PC-3 (cell line): ENCODE measurements at regions not wholly inside any gene's neighbourhood (a gene's known extent, or its start where the extent isn't known, plus 50 kb on each side); places are given as distances from the start of the nearest gene placed in this dataset.

Experiments used
- ATAC-seq: fragments of 200-7000 bp; cut with Tn5 transposase; 2 replicates; pipeline ENCODE4 v1.9.1; 2020; ENCODE audit warnings: mild to moderate bottlenecking, moderate library complexity
- BruUV-seq: library from RNA; stranded (reverse); fragments of 400-500 nt; replicated peaks from 2 replicates; lab custom pipeline; 2021; lab: Mats Ljungman, UMichigan
- CTCF ChIA-PET: fragments of 300-600 bp; sonication (Branson Sonifier 250); formaldehyde crosslinking; loops from one replicate; lab custom pipeline; 2022; ENCODE audit warnings: antibody characterized with exemption; lab: Charles Lee
- POLR2A ChIA-PET: fragments of 300-600 bp; sonication (Branson Sonifier 250); formaldehyde crosslinking; loops from one replicate; lab custom pipeline; 2022; ENCODE audit warnings: antibody characterized with exemption; ENCODE audit not compliant: unreplicated experiment; lab: Charles Lee
- DNase-seq: peaks from one replicate; pipeline ENCODE4 v3.0.0-alpha.2; 2015
- H2AFZ ChIP-seq: fragments of 300-600 bp; sonication (generic); 2 replicates; pipeline ENCODE4 v1.6.0; 2016; ENCODE audit warnings: antibody characterized with exemption, low read length
- H3F3A ChIP-seq: fragments of 300-600 bp; sonication (generic); one replicate; pipeline ENCODE4 v1.6.0; 2017; ENCODE audit warnings: antibody characterized with exemption, low read length, control low read depth, mild to moderate bottlenecking; ENCODE audit not compliant: unreplicated experiment
- H3K27ac ChIP-seq: fragments of 300-600 bp; sonication (generic); 2 replicates; pipeline ENCODE4 v1.5.1; 2016; ENCODE audit warnings: mild to moderate bottlenecking, low read length
- H3K27me3 ChIP-seq: fragments of 300-600 bp; sonication (generic); 2 replicates; pipeline ENCODE4 v1.6.1; 2016; ENCODE audit warnings: low read length, mixed read lengths
- H3K36me3 ChIP-seq: fragments of 300-600 bp; sonication (generic); 2 replicates; pipeline ENCODE4 v1.6.1; 2016; ENCODE audit warnings: low read depth, mixed run types, low read length, mixed read lengths
- H3K4me1 ChIP-seq: fragments of 300-600 bp; sonication (generic); 2 replicates; pipeline ENCODE4 v1.5.1; 2016; ENCODE audit warnings: low read length; ENCODE audit not compliant: insufficient read depth
- H3K4me2 ChIP-seq: fragments of 300-600 bp; sonication (generic); 2 replicates; pipeline ENCODE4 v1.6.0; 2016; ENCODE audit warnings: low read length
- H3K4me3 ChIP-seq: fragments of 300-600 bp; sonication (generic); 2 replicates; pipeline ENCODE4 v1.5.1; 2016; ENCODE audit warnings: mild to moderate bottlenecking, low read length, mixed read lengths
- H3K79me2 ChIP-seq: fragments of 300-600 bp; sonication (generic); 2 replicates; pipeline ENCODE4 v1.6.1; 2017; ENCODE audit warnings: low read length, mixed read lengths
- H3K9ac ChIP-seq: fragments of 300-600 bp; sonication (generic); 2 replicates; pipeline ENCODE4 v1.6.0; 2016; ENCODE audit warnings: mild to moderate bottlenecking, low read length
- H3K9me2 ChIP-seq: fragments of 300-600 bp; sonication (generic); replicated peaks from 2 replicates; pipeline ENCODE4 v1.6.1; 2016; ENCODE audit warnings: mixed run types, low read length, mixed read lengths
- H3K9me3 ChIP-seq: fragments of 300-600 bp; sonication (generic); 2 replicates; pipeline ENCODE4 v1.6.1; 2016; ENCODE audit warnings: low read length, mixed read lengths
- H4K20me1 ChIP-seq: fragments of 300-600 bp; sonication (generic); 2 replicates; pipeline ENCODE4 v1.6.1; 2016; ENCODE audit warnings: low read length, mixed read lengths
- CTCF ChIP-seq: fragments of 300-600 bp; sonication (generic); conservative IDR thresholded peaks from 2 replicates; pipeline ENCODE4 v1.5.1; 2017; ENCODE audit warnings: antibody characterized with exemption, low read depth, mild to moderate bottlenecking, low read length
- EZH2 ChIP-seq: fragments of 300-600 bp; sonication (generic); IDR thresholded peaks from one replicate; pipeline ENCODE4 v1.6.1; 2017; ENCODE audit warnings: antibody characterized with exemption, mild to moderate bottlenecking, low read length; ENCODE audit not compliant: unreplicated experiment
- EZH2phosphoT487 ChIP-seq: fragments of 300-600 bp; sonication (generic); IDR thresholded peaks from 2 replicates; pipeline ENCODE4 v1.6.1; 2018; ENCODE audit warnings: mild to moderate bottlenecking, antibody characterized with exemption, low read length, borderline replicate concordance
- intact Hi-C: fragments of 100-400 bp; cut with micrococcal nuclease; formaldehyde crosslinking; loops from 2 replicates; pipeline ENCODE4 v1.9.0; 2023

- ChIA-PET POLR2A (no interaction called here), CTCF (no interaction called here)
- Histone ChIP-seq H3K4me1 (no peaks in the 10 kb centered on the region), H3K79me2 (no peaks in the 10 kb centered on the region), H3K9me3 (no peaks in the 10 kb centered on the region), H3K9me2 (no peaks in the 10 kb centered on the region), H3K36me3 (no peaks in the 10 kb centered on the region), H3K27ac (no peak overlapping the region), H2AFZ (no peak overlapping the region), H4K20me1 (no peaks in the 10 kb centered on the region), H3K27me3 (peaks cover 84% of the 10 kb centered on the region), H3K4me3 (no peak overlapping the region), H3K4me2 (no peak overlapping the region), H3K9ac (no peak overlapping the region), H3F3A (no peaks in the 10 kb centered on the region)
- TF ChIP-seq EZH2: no peak
- TF ChIP-seq EZH2phosphoT487: no peak
- no peak for TF ChIP-seq CTCF
- intact Hi-C loops: no loop called here
- DNase-seq (no peak), ATAC-seq (no peak)
- no TSS peak for BruUV-seq
Measured at GRCh38 chr5:174242573-174242972, 197.1 kb downstream of the NSG2 start.

- Histone ChIP-seq H3K27ac (no peak overlapping the region), H2AFZ (no peak overlapping the region), H3K9me3 (no peaks in the 10 kb centered on the region), H3K9me2 (no peaks in the 10 kb centered on the region), H3K36me3 (no peaks in the 10 kb centered on the region), H3F3A (no peaks in the 10 kb centered on the region), H3K4me2 (no peak overlapping the region), H3K27me3 (peaks cover 84% of the 10 kb centered on the region), H4K20me1 (no peaks in the 10 kb centered on the region), H3K79me2 (no peaks in the 10 kb centered on the region), H3K9ac (no peak overlapping the region), H3K4me1 (no peaks in the 10 kb centered on the region), H3K4me3 (no peak overlapping the region)
- POLR2A ChIA-PET: no interaction called here
- TF ChIP-seq CTCF (no peak), EZH2 (no peak), EZH2phosphoT487 (no peak)
- DNase-seq (no peak), ATAC-seq (no peak)
- CTCF ChIA-PET: no interaction called here
- BruUV-seq: no TSS peak
- intact Hi-C loops: no loop called here
Measured at GRCh38 chr5:174243904-174244303, 198.4 kb downstream of the NSG2 start.

GRCh38 chr5:174245516-174246075, 200.1 kb downstream of the NSG2 start:
- intact Hi-C loops: no loop called here
- ATAC-seq: no peak
- no TSS peak for BruUV-seq

More at GRCh38 chr5:174245516-174246075, 200.1 kb downstream of the NSG2 start:
- TF ChIP-seq EZH2: no peak
- no peak for TF ChIP-seq EZH2phosphoT487
- no peak for TF ChIP-seq CTCF
- Histone ChIP-seq H3K4me2 (no peak overlapping the region), H2AFZ (no peak overlapping the region), H3K27ac (no peak overlapping the region), H3K79me2 (no peaks in the 10 kb centered on the region), H3K4me1 (no peaks in the 10 kb centered on the region), H4K20me1 (no peaks in the 10 kb centered on the region), H3K9me2 (no peaks in the 10 kb centered on the region), H3K36me3 (no peaks in the 10 kb centered on the region), H3K9me3 (no peaks in the 10 kb centered on the region), H3F3A (no peaks in the 10 kb centered on the region), H3K9ac (no peak overlapping the region), H3K4me3 (no peak overlapping the region), H3K27me3 (peaks cover 69% of the 10 kb centered on the region)
- POLR2A ChIA-PET: interaction anchor here (0.7 kb wide), 1 partner anchor 14 kb away, joined by 6 read pairs; no protein-coding TSS in a partner anchor
- no peak for DNase-seq
- CTCF ChIA-PET: interaction anchor here (0.5 kb wide), 1 partner anchor 733 kb away, joined by 3 read pairs; no protein-coding TSS in a partner anchor
